GM19324 (cell line): ENCODE measurements at regions not wholly inside any gene's neighbourhood (a gene's known extent, or its start where the extent isn't known, plus 50 kb on each side); places are given as distances from the start of the nearest gene placed in this dataset.
"Not testable (repeated sequence)": the region's sequence is repeated elsewhere in the genome, so short reads cannot be mapped to it uniquely, and the experiment has no call there.

Experiments
- ATAC-seq: cut with Tn5 transposase; IDR thresholded peaks from one replicate; pipeline ENCODE4 v1.9.1; 2021; ENCODE audit warnings: mild to moderate bottlenecking, moderate library complexity; ENCODE audit not compliant: unreplicated experiment, low FRiP score

DNA sequence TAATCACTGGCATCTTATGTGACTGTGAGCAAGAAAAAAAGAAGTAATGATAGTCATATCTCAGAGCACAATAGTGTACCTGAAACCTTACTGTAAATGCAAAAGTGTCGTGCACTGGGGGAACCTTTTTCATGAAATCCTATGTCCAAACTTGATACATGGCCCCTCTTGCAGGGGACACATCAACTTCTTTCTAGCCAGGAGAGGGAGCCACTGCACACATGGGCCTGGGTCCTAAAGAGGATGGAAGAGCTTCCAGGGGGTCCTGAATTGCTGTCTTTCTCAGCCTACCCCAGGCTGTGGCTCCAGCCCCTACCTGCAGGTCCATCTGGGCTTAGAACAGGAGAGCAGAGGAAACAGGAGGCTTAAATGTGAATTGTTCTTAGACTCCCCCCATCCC is 165.7 kb downstream of the SOD2 start:
- no peak for ATAC-seq

DNA sequence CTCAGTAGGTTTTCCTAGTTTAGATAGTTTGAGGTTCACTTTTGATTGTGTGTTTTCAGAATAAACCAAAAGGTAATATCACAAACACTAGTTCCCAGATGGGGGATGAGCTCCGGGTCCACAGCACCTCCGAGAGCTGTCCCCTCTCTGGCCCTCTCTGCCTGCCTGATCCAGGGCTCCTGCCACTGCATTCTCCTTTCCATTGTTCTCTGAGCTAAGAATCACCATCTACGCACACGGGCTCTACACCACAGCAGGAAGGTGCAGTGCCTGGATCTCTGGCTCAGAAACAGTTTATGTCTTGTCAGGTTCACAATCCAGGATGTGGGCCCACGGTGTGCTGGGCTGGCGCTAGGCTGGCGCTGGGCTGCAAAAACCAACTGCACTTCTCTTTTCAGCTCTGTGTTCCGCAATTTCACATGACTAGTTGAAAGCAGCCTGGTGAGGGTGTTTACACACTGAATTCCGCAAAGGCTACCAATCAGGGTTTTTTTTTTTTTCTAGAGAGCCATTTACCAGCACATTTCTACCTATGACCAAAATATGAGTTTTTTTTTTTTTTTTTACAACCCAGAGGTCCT is 167.5 kb downstream of the SOD2 start:
- no peak for ATAC-seq

DNA sequence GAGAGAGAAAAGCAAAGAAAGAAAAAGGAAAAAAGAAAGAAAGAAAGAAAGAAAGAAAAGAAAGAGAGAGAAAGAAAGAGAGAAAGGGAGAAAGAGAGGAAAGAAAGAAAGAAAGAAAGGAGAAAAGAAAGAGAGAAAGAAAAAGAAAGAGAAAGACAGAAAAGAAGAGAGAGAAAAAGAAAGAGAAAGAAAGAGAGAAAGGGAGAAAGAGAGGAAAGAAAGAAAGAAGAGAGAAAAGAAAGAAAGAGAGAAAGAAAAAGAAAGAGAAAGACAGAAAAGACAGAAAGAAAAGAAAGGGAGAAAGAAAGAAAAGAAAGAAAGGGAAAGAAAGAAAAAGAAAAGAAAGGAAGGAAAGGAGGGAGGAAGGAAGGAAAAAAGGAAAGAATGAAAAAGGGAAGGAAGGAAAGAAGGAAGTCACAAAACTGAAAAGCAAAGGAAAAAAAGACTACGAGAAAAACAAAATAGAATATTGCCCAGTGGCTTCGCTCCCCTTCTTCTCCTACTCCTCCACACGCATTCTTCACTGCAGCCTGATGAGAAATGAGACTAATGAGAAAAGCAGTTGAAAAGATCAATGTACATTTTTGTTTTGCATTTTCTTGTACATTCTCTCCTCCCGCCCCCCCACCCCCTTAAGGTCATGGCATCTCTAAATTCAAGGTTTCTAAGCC is 170.0 kb downstream of the SOD2 start:
- ATAC-seq: no peak

DNA sequence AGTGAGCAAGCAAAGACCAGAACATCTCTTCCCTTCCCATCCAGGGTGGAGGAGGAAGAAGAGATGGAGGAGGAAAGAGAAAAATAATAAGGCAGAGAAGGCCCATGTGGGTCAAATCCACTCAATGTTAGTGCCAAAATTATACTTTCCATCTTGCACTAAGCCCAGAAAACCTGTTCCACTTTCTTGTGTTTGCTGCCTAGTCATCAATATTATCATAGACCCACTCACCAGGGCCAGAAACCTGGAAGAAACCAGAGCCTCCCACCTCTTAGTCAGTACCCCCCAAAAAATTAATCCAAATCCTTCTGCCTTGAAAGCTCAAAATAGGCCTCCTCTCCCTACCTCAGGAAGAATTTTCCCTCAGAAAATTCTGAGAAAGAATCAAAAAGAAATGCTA is 171.1 kb downstream of the SOD2 start:
- no peak for ATAC-seq

DNA sequence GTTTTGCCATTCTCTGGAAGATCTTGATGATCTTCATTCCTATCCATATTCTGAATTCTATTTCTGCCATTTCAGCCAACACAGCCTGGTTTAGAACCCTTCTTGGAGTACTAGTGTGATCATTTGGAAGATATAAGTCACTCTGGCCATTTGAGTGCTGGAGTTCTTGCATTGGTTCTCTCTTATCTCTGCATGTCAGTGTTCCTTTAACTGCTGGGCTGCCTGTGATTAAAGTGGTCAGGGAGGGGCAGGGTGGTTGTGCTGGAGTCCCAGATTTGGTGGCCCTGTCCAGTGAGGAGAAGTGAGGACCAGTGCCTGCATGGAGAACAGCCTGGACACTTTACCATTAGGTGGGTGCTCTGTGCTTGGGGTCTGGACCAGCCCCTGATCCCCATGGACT is 173.0 kb downstream of the SOD2 start:
- no peak for ATAC-seq

DNA sequence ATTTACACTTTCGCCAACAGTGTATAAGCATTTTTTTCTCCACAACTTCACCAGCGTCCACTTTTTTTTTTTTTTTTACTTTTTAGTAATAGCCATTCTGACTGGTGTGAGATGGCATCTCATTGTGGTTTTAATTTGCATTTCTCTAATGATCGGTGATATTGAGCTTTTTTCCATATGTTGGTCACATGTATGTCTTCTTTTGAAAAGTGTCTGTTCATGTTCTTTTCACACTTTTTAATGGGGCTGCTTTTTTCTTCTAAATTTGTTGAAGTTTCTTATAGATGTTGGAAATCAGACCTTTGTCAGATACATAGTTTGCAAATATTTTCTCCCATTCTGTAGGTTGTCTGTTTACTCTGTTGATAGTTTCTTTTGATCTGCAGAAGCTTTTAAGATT is 177.2 kb downstream of the SOD2 start:
- not testable (repeated sequence) for ATAC-seq

DNA sequence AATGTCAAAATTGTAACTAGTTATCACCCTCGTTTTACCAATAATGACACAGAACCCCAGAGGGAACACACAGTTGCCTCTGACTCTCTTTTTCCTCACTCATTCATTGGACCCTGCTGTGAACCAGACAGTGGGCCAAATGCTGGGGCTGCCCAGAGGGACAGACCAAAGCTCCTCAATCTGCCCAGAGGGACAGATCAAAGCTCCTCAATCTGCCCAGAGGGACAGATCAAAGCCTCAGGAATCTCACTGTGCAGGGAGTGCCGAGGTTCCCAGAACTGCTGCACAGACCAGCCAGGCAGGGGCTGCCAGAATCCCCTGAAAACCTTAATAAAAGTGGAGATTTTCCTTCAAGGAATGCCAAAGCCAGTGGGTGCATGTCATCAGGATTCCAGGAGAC is 179.1 kb downstream of the SOD2 start:
- no peak for ATAC-seq

DNA sequence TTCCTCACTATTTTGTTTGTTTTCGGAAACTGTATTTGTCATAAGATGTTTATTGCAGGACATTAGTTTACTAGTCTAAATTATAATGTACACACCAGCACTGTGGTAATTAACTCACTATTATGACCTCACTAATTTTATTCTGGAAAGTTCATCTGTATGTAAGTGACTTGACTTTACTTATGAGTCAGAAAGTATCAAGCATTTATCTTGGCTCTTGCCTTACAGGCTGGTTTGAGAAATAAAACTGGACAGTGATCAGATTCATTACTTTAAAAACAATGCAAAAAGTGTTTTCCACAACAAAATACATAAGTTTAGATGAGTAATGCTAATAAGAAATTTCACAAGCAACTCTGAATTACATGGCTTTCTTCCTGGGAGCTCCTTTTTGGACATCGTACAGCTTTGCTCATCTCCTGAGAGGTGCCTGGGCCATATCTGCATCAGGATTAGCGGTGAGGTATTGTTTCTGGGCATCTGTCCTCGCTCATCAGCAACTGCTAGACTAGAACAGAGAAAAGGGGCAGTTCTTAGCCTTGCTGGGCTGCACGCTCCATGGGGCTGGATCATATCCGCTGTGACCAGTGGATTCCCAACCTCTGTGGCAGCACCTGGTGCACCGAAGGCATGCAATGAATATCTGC is 179.8 kb downstream of the SOD2 start:
- no peak for ATAC-seq

DNA sequence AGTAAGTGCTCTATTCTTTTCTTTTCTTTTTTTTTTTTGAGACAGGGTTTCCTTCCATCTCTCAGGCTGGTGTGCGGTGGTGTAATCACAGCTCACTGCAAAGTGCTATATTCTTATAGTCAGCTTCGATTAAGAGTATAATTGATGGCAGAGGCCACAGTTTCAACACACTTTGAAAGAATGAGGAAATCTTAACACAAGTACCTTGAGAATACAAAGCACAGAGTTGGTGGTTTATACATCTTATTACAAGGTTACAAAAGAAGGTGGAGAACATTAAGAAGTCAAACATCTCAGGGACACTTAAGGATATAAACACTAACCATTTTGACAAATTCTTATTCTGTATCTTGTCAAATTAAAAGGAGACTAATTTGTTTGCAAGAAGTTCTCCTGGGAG is 180.5 kb downstream of the SOD2 start:
- no peak for ATAC-seq

DNA sequence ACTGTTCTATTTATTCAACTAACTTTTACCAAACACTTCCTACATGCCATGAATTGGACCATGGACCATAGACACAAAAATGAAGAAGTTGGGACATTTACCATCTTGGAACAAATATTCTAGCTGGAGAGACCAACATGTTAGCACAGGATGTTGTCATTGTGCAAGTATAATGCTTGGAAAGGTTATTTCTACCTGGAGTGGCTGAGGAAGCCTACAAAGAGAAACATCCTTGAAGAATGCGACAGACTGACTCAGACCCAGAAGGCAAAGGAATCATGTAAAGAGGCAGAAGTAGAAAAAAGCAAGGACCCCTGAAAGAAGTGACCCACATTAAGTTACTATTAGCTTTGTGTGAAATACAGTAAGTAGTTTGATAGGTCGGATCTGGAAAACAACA is 180.9 kb downstream of the SOD2 start:
- ATAC-seq: no peak

DNA sequence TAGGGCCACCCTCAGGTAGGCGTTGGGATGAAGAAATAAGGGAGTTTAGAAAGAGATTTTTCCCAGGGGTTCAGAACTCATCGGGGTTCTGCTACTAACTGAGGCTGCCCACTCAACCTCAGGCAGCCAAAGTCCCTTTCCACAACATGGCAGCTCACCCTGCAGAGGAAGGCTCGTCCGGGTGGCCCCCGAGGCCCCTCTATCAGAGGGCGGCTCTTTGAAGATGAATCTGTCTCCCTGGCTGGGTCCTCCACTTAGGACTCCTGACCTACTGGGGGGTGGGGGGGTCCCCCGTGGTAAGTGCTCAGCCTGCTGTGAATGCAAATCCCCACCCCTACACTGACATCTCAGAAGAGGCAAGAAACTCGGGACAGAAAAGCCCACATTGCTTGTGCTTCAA is 182.9 kb downstream of the SOD2 start:
- ATAC-seq: no peak

DNA sequence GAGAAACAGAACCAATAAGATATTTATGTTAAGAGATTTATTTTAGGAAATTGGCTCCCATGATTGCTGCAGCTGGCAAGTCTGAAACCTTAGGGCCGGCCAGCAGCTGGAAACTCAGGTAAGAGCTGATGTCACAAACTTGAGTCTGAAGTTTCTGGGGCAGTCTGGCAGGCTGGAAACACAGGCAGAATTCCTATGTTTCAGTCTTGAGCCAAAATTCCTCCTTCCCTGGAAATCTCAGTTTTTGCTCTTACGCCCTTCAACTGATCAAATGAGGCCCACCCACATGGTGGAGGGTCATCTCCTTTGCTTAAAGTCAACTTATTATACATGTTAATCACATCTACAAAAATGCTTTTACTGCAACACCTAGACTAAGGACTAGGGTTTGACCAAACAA is 184.1 kb downstream of the SOD2 start:
- no peak for ATAC-seq

DNA sequence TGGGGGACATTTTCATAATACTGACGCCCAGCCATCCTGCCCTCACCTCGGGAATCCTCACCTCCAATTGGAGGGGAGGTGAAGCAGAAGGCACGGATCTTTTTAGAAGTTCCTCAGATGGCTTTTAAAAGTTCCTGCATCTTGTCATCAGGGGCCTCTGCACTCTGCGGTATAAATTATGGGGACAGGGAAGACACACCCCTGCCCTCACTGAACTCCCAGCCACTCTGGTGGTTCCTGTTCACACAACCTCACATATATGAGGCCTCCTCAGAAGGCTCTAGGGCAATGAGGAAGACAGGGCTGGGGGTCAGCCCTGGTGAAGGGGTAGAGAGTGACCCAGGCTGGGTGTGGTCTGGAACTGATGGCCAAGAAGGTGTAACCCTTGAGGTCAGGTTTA is 187.0 kb downstream of the SOD2 start:
- ATAC-seq: no peak

DNA sequence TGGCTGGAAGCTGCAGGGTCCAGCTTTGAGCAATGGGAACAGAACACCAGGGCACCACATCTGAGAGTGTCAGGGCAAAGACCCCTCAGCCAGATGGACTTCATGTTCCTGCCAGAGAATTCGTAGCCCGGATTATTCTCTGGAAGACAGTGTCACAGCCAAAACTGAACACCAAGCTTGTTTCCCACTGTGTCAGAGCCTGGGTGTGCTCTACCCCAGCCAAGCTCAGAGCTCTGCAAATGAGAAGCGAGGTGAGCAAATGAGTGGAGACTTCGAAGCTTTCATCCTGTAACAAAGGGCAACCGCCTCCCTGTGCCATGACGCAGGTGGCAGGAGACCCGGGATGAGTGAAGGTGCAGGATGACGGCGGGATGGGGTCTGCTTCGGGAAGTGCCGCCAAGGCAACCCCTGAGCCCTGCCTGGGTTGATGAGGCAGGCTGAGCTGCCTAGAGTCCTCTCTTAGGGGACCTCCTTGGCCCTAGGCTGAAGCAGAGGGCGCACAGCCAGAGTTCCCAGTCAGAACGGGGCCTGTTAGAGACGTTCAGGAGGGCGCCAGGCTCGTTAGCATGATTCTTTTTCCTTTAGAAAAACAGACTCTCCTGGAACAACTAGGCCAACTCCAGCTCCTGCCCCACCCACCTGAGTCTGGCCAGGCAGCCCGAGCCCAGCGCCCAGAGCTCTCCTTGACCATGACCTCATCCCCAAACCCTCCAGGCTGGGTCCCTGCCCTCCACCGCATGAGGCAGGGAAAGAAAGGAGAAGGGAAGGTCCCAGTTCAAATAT is 187.7 kb downstream of the SOD2 start:
- no peak for ATAC-seq

DNA sequence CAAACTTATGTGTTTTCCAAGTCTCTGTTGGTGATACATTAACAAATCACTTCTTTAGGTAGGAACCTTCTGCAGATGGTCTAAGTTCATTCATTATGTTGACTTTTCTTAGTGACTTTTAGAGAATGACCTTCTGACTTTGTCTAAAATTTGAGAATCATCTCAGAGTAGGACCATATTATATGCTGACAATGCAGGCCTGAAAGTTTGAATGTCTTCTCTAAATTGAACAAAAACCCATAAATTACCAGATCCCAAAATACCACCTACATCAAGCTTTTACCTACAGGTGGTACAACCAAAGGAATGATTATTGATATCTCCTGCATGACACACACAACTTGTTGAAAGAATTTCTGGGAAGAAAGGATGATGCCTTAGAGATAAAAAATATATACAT is 191.5 kb downstream of the SOD2 start:
- no peak for ATAC-seq

DNA sequence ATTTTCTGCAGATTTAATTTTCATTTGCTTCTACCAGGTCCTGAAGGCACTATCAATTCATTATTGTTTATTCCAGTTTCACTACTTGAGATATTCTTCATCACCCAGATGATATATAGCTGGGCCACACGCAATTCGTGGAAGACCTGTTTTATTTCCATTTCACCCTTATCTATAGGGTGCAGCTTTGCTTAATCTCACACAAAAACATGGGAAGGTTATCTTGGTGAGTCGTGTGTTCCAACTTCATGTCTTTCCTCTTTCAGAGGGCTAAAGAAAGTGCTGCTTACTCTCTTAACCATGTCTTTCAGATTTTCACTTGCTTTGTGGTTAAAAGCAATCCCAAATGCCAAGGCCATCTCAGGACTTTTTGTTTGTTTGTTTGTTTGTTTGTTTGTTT is 194.0 kb downstream of the SOD2 start:
- no peak for ATAC-seq

DNA sequence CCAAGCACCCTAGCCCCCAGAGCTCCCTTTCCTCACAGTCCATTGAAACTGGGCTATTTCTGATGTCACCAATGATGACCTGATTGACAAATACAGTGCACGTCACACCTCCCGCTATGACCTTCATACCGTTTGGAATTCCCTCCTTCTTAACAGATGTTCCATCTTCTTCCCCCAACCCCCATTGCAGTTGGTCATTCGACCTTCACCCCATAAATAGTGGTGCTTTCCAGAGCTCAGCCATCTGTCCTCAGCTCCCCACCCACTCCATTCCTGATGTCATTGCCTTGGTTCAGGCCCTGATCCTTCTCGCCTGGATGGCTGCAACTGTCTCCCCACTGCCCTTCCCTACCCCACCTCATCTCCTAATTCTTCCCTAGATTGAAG is 198.5 kb downstream of the SOD2 start:
- no peak for ATAC-seq

DNA sequence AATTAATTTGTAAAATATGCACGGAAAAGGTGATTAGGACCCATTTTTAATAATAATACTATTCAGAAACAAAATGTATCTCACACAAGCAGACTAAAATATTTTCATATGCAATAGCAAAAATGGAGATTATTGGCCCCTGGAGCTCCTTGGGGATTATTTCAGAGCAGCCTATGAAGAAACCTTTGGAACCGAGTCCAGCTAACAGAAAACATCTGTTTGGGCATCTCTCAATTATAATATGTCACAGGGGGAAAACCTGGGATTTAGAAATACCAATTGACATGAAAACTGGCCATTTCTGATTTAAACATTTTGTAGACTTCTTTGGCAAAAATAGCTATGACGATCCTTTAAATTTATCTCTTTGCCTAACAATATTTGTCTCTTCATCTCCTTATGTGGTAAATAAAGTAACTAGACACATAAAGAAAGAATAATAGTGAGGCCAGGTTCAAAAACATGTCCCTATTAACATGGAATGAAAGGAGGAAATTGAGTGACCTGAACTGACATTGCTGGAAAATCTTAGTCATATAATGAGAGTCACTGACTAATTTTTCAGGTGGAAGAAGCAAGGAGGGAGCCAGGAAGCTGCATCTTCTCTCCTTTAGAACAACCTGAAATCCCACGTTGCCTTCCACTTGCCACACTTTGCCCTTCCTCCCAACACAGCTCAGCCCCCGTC is 199.0 kb downstream of the SOD2 start:
- ATAC-seq: no peak

DNA sequence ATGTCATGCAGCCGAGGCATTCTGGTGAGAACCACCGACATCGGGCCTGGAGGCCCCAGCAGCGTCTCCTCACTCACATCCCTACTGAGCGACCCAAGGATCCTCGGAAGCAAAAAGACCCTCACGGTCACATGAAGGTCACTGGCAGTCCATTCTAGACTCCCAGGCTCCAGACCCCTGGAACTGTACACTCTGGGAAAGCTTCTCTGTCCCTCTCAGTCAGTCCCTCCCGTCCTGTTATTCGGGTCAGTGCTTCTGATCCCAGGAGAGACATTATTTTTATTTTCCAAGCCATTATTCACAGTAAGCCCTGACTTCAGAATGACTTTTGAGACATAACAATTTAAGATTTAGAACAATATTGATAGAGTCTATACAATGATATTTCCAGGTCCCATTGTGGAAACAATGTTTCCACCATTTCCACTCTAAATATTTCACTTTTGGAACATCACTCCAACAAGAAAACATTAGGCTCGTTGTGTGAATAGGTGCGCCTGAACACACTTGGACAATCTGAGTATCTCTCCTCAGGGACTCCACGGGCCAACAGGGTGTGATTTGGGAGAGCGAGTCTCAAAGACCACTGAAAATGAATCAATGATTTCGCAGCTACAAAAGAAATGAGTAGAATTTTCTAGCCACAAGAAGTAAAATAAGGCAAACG is 199.7 kb downstream of the SOD2 start:
- ATAC-seq: no peak

DNA sequence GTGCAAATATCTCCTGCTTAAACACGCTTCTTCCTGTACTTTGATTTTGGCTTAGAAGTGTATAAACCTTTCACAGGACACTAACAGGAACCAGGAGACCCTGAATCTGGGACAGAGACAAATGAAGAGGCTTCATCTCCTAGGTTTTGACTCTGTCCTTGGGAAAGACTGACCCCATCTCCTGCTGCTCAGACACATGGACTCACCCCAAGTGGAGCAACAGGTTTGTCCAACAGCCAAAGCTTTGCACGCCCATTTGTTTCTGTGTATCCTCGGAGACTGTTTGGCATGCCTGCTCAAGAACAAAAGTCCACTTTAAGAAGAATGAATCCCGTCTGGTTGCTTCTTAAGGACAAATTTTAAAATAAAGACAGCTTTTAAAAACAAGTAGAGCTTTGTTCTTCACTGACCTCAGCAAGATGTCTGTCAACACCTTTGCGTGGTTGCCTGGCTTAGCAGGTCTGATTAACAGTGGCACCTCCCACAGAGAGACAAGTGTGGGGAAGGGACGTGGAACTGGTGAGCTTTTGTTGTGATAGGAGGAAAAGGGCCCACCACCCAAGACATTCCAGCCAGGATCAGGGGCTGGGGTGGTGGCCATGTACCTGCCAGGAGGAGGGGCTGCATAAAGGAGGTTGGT is 202.6 kb downstream of the SOD2 start:
- no peak for ATAC-seq
